Osteoblast (primary cell): ENCODE measurements at regions not wholly inside any gene's neighbourhood (a gene's known extent, or its start where the extent isn't known, plus 50 kb on each side); places are given as distances from the start of the nearest gene placed in this dataset.

Experiments used
- DNase-seq: peaks from one replicate; pipeline ENCODE4 v3.0.0; 2011; ENCODE audit warnings: low spot score, mixed read lengths; ENCODE audit not compliant: insufficient read length; ENCODE audit errors: missing footprints
- H2AFZ ChIP-seq: 2 replicates; pipeline ENCODE4 v1.6.0; 2011; ENCODE audit warnings: mild to moderate bottlenecking, low read length
- H3K27ac ChIP-seq: 2 replicates; pipeline ENCODE4 v1.5.1; 2011; ENCODE audit warnings: mild to moderate bottlenecking, low read depth, low read length, moderate library complexity
- H3K27me3 ChIP-seq: 2 replicates; pipeline ENCODE4 v1.6.0; 2012; ENCODE audit warnings: mild to moderate bottlenecking, control low read depth, inconsistent platforms, low read length, moderate library complexity; ENCODE audit not compliant: insufficient read depth
- H3K36me3 ChIP-seq: 2 replicates; pipeline ENCODE4 v1.5.1; 2011; ENCODE audit warnings: mild to moderate bottlenecking, low read length, control low read depth, moderate library complexity; ENCODE audit not compliant: insufficient read depth
- H3K4me1 ChIP-seq: 2 replicates; pipeline ENCODE4 v1.5.1; 2011; ENCODE audit warnings: mild to moderate bottlenecking, low read length, control low read depth, moderate library complexity; ENCODE audit not compliant: insufficient read depth
- H3K4me2 ChIP-seq: 2 replicates; pipeline ENCODE4 v1.6.0; 2011; ENCODE audit warnings: mild to moderate bottlenecking, low read length; ENCODE audit not compliant: insufficient read depth
- H3K4me3 ChIP-seq: fragments of 200-600 bp; sonication (generic); 3 replicates; pipeline ENCODE4 v1.5.1; 2012; ENCODE audit warnings: mild to moderate bottlenecking, low read length, inconsistent platforms; ENCODE audit not compliant: insufficient read depth
- H3K79me2 ChIP-seq: 2 replicates; pipeline ENCODE4 v1.6.0; 2012; ENCODE audit warnings: mild to moderate bottlenecking, low read length, control low read depth, inconsistent platforms; ENCODE audit not compliant: insufficient read depth
- H3K9me3 ChIP-seq: 2 replicates; pipeline ENCODE4 v1.5.1; 2011; ENCODE audit warnings: low read depth, low read length, control low read depth
- H4K20me1 ChIP-seq: 2 replicates; pipeline ENCODE4 v1.6.0; 2012; ENCODE audit warnings: mild to moderate bottlenecking, low read length, control low read depth; ENCODE audit not compliant: insufficient read depth
- CTCF ChIP-seq: IDR thresholded peaks from 2 replicates; pipeline ENCODE4 v1.5.1; 2011; ENCODE audit warnings: mild to moderate bottlenecking, low read depth, low read length, moderate library complexity; ENCODE audit errors: extremely low read depth

- no peak overlapping the region for H3K4me3 ChIP-seq
- H3K27ac ChIP-seq, result no peak overlapping the region
- no peak for TF ChIP-seq CTCF
- no peaks in the 10 kb centered on the region for H3K4me1 ChIP-seq
- H3K36me3 ChIP-seq, result no peaks in the 10 kb centered on the region
- no peak for DNase-seq
- no peaks in the 10 kb centered on the region for H4K20me1 ChIP-seq
- H3K4me2 ChIP-seq, result no peak overlapping the region
- no peaks in the 10 kb centered on the region for H3K79me2 ChIP-seq
- H3K27me3 ChIP-seq, result no peaks in the 10 kb centered on the region
- no peaks in the 10 kb centered on the region for H3K9me3 ChIP-seq
- no peak overlapping the region for H2AFZ ChIP-seq
Measured at GRCh38 chr1:233480198-233480597, 133.7 kb upstream of the KCNK1 start.

GRCh38 chr1:233482388-233482787 is 131.5 kb upstream of the KCNK1 start:
- Histone ChIP-seq H3K4me1 (no peaks in the 10 kb centered on the region), H3K9me3 (no peaks in the 10 kb centered on the region), H3K4me2 (no peak overlapping the region), H3K36me3 (no peaks in the 10 kb centered on the region), H3K27me3 (no peaks in the 10 kb centered on the region), H3K27ac (no peak overlapping the region), H2AFZ (no peak overlapping the region), H4K20me1 (no peaks in the 10 kb centered on the region), H3K79me2 (no peaks in the 10 kb centered on the region), H3K4me3 (no peak overlapping the region)
- DNase-seq, result no peak
- TF ChIP-seq CTCF, result no peak

GRCh38 chr1:233485385-233485784 is 128.5 kb upstream of the KCNK1 start:
- TF ChIP-seq CTCF, result no peak
- Histone ChIP-seq H3K9me3 (no peaks in the 10 kb centered on the region), H3K79me2 (no peaks in the 10 kb centered on the region), H3K4me3 (no peak overlapping the region), H3K4me2 (no peak overlapping the region), H3K27ac (no peak overlapping the region), H3K27me3 (no peaks in the 10 kb centered on the region), H2AFZ (no peak overlapping the region), H3K36me3 (no peaks in the 10 kb centered on the region), H4K20me1 (no peaks in the 10 kb centered on the region), H3K4me1 (no peaks in the 10 kb centered on the region)
- no peak for DNase-seq

GRCh38 chr1:233485809-233486398 is 128.0 kb upstream of the KCNK1 start:
- no peak overlapping the region for H3K4me3 ChIP-seq
- no peaks in the 10 kb centered on the region for H3K27me3 ChIP-seq
- no peaks in the 10 kb centered on the region for H3K4me1 ChIP-seq
- no peaks in the 10 kb centered on the region for H4K20me1 ChIP-seq
- no peaks in the 10 kb centered on the region for H3K79me2 ChIP-seq
- no peak overlapping the region for H3K4me2 ChIP-seq
- no peak overlapping the region for H2AFZ ChIP-seq
- no peak for DNase-seq
- no peak for TF ChIP-seq CTCF
- no peaks in the 10 kb centered on the region for H3K36me3 ChIP-seq
- no peak overlapping the region for H3K27ac ChIP-seq
- H3K9me3 ChIP-seq, result no peaks in the 10 kb centered on the region
